ENCODE measurements at regions not wholly inside any gene's neighbourhood (a gene's known extent, or its start where the extent isn't known, plus 50 kb on each side); places are given as distances from the start of the nearest gene placed in this dataset.

GRCh38 chr16:59597269-59597668, 863.2 kb upstream of the GOT2 start:
- H3K36me3 ChIP-seq = no peaks in the 10 kb centered on the region
- H3K27ac ChIP-seq = no peak overlapping the region
- no peaks in the 10 kb centered on the region for H3K4me1 ChIP-seq (replicated peaks)
- intact Hi-C loops (cut with DNase I) = no loop called here
- H3K27me3 ChIP-seq (replicated peaks; ENCODE audit: insufficient read depth) = no peaks in the 10 kb centered on the region
- WGBS = 77% methylated on average over 7 of the region's 7 CpGs
- DNase-seq (ENCODE audit: low spot score) = no peak
- TF ChIP-seq POLR2A (IDR thresholded peaks at IDR 0.05) = no peak
- TF ChIP-seq POLR2AphosphoS5 (IDR thresholded peaks at IDR 0.05) = no peak
- TF ChIP-seq CTCF (IDR thresholded peaks at IDR 0.05) = no peak
- H3K4me3 ChIP-seq = no peak overlapping the region
- no peaks in the 10 kb centered on the region for H3K9me3 ChIP-seq

GRCh38 chr16:59596693-59597092, 862.6 kb upstream of the GOT2 start:
- no peak overlapping the region for H3K27ac ChIP-seq
- no peak for TF ChIP-seq POLR2AphosphoS5 (IDR thresholded peaks at IDR 0.05)
- H3K4me1 ChIP-seq (replicated peaks) = no peaks in the 10 kb centered on the region
- H3K27me3 ChIP-seq (replicated peaks; ENCODE audit: insufficient read depth) = no peaks in the 10 kb centered on the region
- no peak for DNase-seq (ENCODE audit: low spot score)
- no peak overlapping the region for H3K4me3 ChIP-seq
- intact Hi-C loops (cut with DNase I) = no loop called here
- 88% methylated on average over 4 of the region's 4 CpGs for WGBS
- no peaks in the 10 kb centered on the region for H3K36me3 ChIP-seq
- H3K9me3 ChIP-seq = no peaks in the 10 kb centered on the region

GRCh38 chr16:59593194-59593661, 859.1 kb upstream of the GOT2 start:
- Histone ChIP-seq H3K36me3 (no peaks in the 10 kb centered on the region), H3K4me3 (no peak overlapping the region), H3K27ac (no peak overlapping the region), H3K27me3 (replicated peaks; ENCODE audit: insufficient read depth) (no peaks in the 10 kb centered on the region), H3K9me3 (no peaks in the 10 kb centered on the region), H3K4me1 (replicated peaks) (no peaks in the 10 kb centered on the region)
- intact Hi-C loops (cut with DNase I) = no loop called here
- DNase-seq (ENCODE audit: low spot score) = no peak
- TF ChIP-seq CTCF (IDR thresholded peaks at IDR 0.05) (no peak), POLR2A (IDR thresholded peaks at IDR 0.05) (no peak)
- 29% methylated on average over 2 of the region's 2 CpGs for WGBS

GRCh38 chr16:59591480-59591879, 857.4 kb upstream of the GOT2 start:
- no peaks in the 10 kb centered on the region for H3K36me3 ChIP-seq
- H3K4me3 ChIP-seq = no peak overlapping the region
- DNase-seq (ENCODE audit: low spot score) = no peak
- WGBS = 85% methylated on average over 1 of the region's 1 CpG
- no peak overlapping the region for H3K27ac ChIP-seq
- TF ChIP-seq POLR2A (IDR thresholded peaks at IDR 0.05) (no peak), CTCF (IDR thresholded peaks at IDR 0.05) (no peak), POLR2AphosphoS5 (IDR thresholded peaks at IDR 0.05) (no peak)
- no peaks in the 10 kb centered on the region for H3K4me1 ChIP-seq (replicated peaks)
- no peaks in the 10 kb centered on the region for H3K27me3 ChIP-seq (replicated peaks; ENCODE audit: insufficient read depth)
- H3K9me3 ChIP-seq = no peaks in the 10 kb centered on the region
- intact Hi-C loops (cut with DNase I) = no loop called here

- no peaks in the 10 kb centered on the region for H3K9me3 ChIP-seq
- H3K4me1 ChIP-seq (replicated peaks) = no peaks in the 10 kb centered on the region
- TF ChIP-seq POLR2A (IDR thresholded peaks at IDR 0.05) = no peak
- TF ChIP-seq CTCF (IDR thresholded peaks at IDR 0.05) = no peak
- TF ChIP-seq POLR2AphosphoS5 (IDR thresholded peaks at IDR 0.05) = no peak
- H3K36me3 ChIP-seq = no peaks in the 10 kb centered on the region
- H3K27ac ChIP-seq = no peak overlapping the region
- 80% methylated on average over 4 of the region's 4 CpGs for WGBS
- no peak for DNase-seq (ENCODE audit: low spot score)
- H3K27me3 ChIP-seq (replicated peaks; ENCODE audit: insufficient read depth) = no peaks in the 10 kb centered on the region
- no peak overlapping the region for H3K4me3 ChIP-seq
- intact Hi-C loops (cut with DNase I) = no loop called here
These were observed 856.7 kb upstream of the GOT2 start for GRCh38 chr16:59590845-59591244.

Data from prostate gland (tissue), 2 donors.